C4-2B (cell line): ENCODE measurements at regions not wholly inside any gene's neighbourhood (a gene's known extent, or its start where the extent isn't known, plus 50 kb on each side); places are given as distances from the start of the nearest gene placed in this dataset.

Source experiments
- H3K27ac ChIP-seq: fragments of 450-650 bp; 2 replicates; pipeline ENCODE4 v1.5.1; 2017
- ZFX ChIP-seq: fragments of 450-650 bp; IDR thresholded peaks from 2 replicates; pipeline ENCODE4 v1.6.1; 2017
- TF ChIP-seq, protein P1 (sequence below): fragments of 450-650 bp; conservative IDR thresholded peaks from 2 replicates; pipeline ENCODE4 v1.5.1; 2017; ENCODE audit warnings: mild to moderate bottlenecking

- TF ChIP-seq ZFX, result no peak
- TF ChIP-seq, protein P1, sequence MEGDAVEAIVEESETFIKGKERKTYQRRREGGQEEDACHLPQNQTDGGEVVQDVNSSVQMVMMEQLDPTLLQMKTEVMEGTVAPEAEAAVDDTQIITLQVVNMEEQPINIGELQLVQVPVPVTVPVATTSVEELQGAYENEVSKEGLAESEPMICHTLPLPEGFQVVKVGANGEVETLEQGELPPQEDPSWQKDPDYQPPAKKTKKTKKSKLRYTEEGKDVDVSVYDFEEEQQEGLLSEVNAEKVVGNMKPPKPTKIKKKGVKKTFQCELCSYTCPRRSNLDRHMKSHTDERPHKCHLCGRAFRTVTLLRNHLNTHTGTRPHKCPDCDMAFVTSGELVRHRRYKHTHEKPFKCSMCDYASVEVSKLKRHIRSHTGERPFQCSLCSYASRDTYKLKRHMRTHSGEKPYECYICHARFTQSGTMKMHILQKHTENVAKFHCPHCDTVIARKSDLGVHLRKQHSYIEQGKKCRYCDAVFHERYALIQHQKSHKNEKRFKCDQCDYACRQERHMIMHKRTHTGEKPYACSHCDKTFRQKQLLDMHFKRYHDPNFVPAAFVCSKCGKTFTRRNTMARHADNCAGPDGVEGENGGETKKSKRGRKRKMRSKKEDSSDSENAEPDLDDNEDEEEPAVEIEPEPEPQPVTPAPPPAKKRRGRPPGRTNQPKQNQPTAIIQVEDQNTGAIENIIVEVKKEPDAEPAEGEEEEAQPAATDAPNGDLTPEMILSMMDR, result no peak
- H3K27ac ChIP-seq, result no peak overlapping the region
Observed at GRCh38 chr10:8375137-8375536, 320.6 kb downstream of the GATA3 start.

DNA sequence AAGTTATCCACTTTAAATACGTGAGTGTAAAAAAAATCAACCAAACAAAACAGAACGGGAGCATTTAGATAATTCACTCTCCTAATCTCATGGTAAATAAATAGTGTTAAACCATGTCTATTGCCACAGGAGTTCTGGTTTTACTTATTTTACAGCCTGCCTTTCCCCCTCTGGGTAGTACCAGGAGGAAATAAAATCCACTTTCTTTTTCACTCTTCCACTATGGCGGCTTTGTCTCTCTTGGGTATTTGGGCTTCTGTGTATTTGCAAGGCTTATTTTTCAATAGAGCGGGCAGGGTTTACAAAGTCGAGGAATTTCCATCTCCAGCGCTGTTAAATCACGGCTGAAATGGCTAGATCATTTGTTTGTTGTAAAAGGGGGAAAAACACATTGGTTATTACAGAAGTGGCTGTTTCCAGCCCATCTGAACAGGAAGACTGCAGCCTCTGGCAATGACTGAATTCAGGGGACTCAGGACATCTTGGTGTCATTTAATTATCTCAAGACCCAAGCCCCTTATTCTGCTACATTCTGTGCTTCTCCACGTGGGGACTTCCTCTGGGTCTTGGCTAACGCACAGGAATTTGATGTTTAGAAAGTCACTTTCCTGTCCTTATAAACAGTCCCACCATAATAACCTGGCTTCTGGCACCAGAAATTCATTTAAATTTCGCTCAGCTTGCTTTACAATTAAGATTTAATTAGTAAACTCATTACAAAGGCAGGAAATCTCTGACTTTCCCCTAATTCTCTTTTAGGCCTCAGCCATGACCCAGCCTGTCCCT lies 323.9 kb downstream of the GATA3 start:
- no peak overlapping the region for H3K27ac ChIP-seq
- TF ChIP-seq, protein P1, result no peak
- no peak for TF ChIP-seq ZFX

DNA sequence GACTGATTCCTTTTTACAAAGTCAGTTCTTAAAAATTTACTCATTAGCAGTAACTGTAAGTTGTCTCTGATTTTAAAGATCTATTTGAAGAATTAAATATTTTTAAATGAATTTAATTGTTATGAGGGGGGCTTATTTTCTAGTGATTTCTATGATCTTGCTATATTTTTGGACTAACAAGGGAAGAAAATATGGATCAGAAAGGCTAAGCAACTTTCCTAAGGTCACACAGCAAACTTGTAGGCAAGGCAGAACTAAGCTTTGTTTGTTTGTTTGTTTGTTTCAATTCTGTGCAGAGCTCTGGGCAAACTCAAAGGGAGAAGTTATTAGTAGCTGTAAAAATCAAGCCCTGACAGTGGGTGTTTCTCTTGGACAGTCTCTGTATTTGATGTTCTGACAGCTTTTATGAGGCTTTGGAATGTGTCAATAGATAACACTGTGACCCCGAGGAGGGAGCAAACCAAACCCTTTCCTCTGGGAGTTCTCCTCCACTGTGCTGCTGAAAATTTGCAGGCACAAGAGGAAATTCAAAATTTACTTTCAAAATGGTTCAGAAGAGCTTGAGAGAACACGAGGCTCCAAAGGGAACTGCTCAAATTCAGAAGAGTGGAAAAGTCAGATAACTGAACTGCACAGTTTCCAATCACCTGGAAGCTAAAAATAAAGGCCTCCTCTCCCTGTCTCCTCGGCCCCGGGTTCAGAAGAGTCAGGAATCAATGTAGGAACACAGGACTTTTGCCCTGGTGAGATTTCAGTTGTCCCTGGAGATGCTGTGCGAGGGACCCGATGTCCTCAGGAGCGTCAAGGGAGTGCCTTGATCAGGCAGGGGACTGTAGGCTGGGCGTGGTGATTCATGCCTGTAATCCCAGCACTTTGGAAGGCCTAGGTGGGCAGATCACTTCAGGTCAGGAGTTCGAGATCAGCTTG lies 325.7 kb downstream of the GATA3 start:
- no peak for TF ChIP-seq ZFX
- TF ChIP-seq, protein P1, result no peak

GRCh38 chr10:8380833-8381496 lies 326.5 kb downstream of the GATA3 start:
- TF ChIP-seq, protein P1, result no peak
- no peak for TF ChIP-seq ZFX
- H3K27ac ChIP-seq, result peak overlapping the region; percentile 46

More for the DNA sequence above, 325.7 kb downstream of the GATA3 start:
- peak overlapping the region; percentile 46 for H3K27ac ChIP-seq

DNA sequence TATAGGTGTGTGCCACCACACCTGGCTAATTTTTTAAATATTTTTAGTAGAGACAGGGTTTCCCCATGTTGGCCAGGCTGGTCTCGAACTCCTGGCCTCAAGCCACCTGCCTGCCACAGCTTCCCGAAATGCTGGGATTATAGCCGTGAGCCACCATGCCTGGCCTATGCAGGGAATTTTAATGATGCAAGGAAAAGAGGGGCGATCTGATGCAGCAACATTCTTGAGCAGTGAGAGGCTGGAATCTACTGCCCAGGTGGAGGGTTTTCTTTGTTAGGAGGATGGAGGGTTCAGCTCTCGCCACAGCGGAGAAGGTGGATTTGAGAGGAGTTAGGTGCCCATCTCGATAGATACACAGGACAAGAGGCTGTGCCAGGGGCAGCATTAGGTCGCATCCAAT lies 332.3 kb downstream of the GATA3 start:
- TF ChIP-seq, protein P1, result no peak
- TF ChIP-seq ZFX, result no peak
- no peak overlapping the region for H3K27ac ChIP-seq

- H3K27ac ChIP-seq, result peak overlapping the region; percentile 72; the same call in 1 of the 2 replicates
- TF ChIP-seq, protein P1, result no peak
- TF ChIP-seq ZFX, result no peak
Observed at GRCh38 chr10:8389630-8390029, 335.1 kb downstream of the GATA3 start.
